DMS153 (cell line): ENCODE measurements at regions not wholly inside any gene's neighbourhood (a gene's known extent, or its start where the extent isn't known, plus 50 kb on each side); places are given as distances from the start of the nearest gene placed in this dataset.

ENCODE experiments used
- DNase-seq: peaks from one replicate; lab custom pipeline; 2025; lab: John Stamatoyannopoulos, UW

DNA sequence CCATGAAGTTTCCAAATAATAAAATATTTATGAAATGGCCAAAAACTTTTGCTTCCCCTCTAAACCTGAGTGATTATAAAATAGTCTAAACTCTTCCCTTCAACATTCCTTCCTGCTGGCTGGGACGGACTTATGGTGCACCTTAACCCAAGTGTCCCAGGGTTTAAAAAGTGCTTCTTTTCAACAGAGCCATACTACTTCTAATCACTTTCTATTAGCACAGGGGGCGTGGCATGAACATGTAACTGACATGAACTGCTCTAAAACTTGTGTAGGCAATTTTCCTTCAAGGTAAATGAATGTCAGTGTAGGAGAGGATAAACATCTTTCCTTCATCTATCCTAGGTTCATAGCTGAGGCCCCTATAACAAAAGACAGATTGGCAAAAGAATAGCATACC, 163.6 kb upstream of the RIMS1 start:
- no peak for DNase-seq

DNA sequence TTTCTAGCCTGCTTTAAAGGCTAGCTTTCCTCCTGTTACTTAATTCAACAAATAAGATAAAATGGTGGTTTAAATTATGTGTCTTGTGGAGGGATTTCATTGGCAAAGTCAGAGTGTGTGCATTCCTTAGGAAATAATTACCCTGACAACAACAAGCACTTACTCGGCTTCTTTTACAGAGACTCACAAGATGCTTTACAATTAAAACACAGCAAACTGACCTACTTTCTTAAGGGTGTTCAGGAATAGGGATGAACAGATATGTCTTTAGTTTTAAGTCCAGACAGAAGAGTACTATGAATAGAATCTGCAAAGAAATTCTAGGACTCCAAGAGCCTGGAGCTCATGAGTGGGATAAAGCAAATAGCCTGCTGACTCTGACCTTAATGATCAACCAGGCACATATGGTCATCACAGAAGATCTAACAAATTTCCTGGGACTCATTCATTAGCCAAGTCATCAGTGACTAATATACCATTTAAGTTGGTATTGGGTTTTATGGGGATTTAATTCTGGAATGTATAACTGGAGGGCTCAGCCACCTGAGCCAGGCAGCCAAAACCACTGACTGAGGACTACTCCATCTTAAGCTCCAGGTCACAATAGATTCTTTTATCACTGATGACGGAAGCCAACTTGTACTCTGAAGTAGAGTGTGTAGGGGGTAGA, 161.8 kb upstream of the RIMS1 start:
- DNase-seq, result no peak

DNA sequence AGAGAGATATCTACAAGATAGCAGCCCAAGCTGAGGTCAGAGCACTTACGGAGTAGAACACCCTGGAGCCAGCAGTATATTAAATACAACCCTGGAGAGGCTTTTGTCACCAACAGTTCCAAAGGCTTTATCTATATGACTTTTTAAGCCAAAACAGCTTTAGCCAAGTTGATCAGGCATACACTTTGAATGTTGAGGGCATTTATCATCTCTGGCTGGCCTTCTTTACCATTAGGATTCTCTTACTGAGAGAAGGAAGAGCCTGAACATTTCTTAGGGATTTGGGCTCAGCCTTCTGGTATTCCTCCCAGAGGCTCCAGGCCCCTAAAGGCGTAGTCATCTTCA, 161.3 kb upstream of the RIMS1 start:
- DNase-seq, result no peak

DNA sequence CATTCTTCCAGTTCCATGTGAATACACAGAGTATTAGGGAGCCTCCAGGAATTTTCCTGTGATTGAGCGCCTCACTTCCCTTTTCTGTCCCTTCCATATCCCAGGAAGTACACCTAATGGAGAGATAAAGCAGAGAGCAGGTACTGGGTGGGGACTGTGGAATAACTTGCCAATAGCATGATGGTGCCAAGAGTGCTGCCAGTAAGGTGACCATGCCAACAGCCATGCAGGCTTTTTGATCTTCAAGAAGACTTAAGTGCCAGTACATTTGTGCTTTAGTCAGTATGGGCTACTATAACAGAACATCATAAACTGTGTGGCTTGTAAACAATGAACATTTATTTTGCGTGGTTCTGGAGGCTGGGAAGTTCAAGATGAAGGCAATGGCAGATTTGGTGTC, 160.2 kb upstream of the RIMS1 start:
- no peak for DNase-seq

DNA sequence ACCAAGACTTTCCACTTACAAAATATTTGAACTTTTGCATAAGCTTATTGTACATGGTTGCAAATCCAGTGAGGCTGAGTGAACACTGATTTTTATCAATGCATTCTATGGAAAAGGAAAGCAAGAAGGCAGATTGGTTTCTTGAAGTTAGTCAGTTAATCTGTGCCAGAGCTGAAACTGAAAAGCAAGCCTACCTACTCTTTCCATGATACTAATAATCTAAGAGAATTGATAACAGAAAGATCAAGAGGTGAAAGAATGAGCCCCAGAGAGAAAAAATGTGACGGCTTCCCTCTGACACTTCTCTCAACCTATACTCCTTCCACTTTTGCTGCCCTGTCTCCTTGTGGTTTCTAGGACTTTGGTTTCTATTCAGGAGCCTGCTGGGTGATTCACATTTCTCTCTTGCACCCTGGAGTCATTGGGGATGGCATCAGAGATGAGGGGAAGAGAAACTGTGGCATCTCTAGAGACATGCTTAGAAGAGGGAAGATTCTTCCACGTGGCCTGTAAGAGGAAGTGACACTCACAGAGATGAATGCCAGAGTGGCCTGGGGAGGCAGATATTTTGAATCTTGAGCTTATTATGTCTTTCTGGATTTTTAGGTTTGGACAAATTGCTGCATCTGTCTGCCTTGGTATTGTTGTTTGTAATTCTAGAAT, 158.6 kb upstream of the RIMS1 start:
- no peak for DNase-seq

DNA sequence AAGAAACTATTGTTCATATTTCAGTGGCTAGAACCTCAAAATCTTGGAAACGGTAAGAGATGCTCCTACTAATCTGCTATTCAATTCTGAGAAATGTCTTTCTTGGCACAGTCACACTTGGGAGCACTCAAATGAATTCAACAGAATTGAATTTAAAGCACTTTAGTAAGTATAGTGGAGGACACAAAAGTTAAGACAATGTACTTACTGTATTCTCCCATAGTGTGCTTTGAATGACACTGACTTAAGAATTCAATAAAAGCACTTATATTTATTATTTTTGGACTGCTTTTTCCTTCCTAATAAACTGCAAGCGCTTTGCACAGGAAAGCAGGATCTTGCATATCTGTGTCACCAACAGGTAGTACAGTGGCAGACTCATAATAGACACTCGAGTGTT, 156.1 kb upstream of the RIMS1 start:
- no peak for DNase-seq

DNA sequence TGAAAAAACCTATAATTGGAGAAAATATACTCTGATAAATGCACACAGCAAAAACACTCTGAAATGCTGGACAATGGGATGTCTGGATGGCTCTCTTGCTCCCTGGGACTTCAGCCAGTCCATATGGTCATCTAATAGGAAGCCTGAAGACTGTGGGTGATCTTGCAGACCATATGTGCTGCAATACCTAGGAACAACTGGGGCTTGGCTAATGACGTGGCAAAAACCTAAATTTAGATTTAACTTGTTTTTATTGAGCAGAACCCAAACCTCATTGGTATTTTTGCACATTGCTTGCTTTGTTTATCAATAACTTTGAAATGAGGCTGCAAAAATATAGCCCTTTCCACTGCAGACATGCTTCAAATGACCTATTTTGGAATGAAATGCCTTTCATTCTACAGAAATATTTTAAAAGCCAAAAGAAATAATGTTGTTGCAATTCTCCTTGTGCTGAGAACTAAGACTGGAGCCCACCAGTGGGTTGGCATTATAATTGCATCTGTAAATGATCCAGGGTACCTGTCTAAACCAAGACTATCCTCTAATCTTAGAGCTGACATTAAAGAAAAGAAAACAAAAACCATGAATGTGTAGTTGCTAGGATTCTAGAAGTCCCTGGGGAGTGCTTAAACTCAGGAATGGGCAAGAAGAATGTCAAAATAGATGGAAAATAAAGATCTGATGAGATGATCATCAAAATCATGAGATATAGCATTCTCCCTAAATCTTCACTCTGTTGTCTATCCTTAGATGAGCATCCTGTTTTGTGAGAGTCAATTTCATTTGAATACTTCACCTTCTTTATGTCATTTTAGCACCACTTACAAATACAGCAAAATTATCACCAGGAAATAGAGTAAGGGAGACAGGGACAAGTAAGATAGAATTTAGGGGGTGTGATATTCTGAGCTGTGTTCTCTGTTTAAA, 152.1 kb upstream of the RIMS1 start:
- DNase-seq, result no peak

DNA sequence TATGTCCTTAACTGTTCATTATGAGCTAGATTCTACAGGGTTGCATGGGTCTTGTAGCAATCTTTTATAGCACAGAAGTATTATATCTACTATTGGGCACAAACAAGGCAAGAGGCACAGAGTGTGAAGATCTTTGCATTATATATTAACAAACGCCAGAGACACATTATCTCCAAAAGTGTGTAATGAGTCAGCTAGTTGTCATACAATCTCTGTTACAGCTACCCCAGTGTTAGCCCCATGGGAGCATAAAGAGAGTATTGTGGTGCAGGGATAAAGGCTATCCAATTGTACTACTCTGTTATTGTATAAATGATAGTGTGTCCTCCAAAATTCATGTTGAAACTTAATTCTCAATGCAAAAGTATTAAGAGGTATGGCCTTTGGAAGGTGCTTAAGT, 148.4 kb upstream of the RIMS1 start:
- DNase-seq, result no peak

DNA sequence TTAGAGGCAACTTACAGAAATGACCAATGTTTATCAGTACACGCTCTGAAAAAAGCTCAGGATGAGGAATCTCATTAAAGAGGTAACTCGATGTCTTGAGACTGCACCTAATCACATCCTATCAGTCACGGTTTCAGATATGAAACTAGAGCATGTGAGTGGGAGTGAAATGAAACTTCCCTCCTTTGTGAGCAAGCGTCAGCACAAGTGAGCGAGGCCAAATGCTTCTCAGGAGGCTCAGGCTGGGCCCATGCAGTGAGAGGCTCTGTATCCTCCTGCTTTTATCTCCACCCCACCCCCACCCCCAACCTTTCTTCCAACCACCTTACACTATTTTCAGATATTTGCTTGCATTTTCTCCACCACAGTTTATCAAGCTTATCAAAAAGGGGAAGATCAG, 140.8 kb upstream of the RIMS1 start:
- DNase-seq, result no peak

DNA sequence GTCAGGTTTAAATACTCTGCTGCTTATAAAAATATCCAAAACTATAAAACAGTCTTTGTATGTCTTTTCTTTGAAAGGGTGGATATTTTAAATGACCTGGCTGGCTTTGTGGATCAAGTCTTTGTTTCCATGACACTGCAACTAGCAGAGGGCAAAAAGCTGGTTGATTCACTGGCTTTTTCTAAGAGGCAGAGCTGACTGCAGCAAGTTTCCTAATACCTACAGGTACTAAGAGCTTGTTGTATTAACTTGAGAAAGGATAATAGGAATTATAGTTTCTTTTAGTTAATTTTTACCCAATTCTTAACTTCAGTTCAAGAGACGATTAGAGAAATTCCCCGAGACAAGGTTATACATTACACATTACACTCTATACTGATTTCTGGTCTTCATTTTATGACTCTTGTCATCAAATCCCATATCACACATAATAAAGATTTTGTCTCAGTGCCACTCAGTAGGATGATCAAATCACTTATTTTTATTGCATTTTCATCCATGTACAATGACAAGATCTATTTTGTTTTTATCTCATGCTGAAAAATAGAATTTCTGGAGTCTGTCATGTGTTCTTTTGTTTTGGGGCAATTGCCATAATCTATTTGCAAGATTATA, 120.1 kb upstream of the RIMS1 start:
- DNase-seq, result no peak

DNA sequence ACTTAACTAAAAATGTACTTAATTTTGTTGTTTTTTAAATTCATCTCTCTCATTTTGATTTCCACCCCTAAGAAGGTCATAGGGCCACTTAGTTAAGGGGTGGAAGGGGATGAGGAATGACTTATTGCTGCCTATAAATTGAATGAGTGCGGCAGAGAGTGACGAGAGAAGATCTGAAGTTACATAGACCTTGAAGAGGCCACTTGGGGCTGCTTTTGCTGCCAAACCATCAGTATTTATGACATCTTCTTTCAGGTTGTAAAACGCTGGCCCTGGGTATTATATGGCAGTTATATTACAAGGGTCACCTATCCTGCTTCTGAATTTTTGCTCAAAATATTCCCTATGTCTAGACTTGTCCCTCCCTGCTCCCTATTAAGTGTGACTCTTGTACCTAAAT, 119.6 kb upstream of the RIMS1 start:
- no peak for DNase-seq

DNA sequence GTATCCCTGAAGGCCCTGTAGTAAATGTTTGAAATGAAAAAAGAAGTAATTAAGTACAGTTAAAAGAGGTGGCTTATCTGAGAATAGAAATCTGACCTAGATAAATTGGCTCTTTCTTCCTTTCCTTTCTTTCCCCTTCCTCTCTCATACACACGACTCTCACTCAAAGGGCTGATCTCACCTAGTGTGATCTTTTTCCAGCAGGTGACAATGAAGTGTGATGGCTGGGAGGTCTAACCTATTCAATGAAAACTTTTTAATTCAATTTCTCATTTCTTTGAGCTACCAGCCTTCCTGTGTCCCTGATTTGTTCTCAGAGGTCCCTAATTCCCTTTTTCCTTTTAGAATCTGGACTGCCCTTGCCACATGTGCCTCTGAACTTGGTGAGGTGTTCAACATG, 118.0 kb upstream of the RIMS1 start:
- DNase-seq, result no peak

DNA sequence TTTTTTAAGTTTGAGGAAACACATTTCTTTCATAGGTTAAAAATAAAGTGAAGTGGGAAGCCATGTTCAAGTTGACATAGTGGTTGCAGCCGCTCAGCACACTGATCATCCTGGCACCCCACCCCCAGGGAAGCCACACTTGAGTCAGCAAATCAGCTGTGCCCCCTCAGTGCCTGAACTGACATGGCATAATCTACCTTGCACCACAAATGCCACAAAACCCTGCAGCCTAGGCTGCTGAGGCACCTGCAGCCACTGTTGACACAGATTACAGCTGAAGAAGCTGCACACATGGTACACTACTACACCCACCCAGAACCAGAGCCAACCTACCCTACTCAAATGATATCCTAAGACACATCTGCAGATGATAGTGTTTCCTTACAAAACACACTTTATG, 77.5 kb upstream of the RIMS1 start:
- no peak for DNase-seq

DNA sequence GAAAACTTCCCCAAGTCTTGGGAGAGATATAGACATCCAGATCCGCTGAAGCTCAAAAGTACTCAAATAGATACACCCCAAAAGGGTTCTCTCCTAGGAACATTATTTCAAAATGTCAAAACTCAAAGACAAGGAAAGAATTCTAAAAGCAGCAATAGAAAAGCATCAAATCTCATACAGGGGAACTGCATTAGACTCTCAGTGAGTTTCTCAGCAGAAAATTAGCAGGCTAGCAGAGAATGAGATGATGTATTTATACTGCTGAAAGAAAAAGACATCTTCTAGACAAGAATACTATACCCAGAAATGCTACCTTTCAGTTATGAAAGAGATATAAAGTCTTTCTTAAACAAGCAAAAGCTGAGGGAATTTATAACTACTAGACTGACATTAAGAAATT, 75.5 kb upstream of the RIMS1 start:
- no peak for DNase-seq

DNA sequence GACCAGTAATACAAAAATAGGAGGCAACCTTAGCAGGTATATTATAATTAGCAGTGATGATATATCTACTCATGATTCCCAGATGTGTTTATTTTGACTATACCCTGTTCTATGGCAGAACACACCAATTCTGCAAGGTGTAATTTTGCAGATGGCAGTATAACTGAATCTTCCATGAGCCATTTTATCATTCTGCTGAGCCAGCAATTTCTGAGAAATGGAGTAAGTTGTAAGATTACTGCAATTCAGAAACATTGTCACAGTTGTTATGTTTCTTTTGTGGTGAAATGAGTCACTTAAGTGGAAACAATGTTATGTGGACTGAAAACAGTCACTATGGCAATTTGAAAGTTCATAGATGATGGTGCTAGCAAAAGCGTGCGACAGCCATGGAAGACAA, 63.7 kb upstream of the RIMS1 start:
- no peak for DNase-seq

DNA sequence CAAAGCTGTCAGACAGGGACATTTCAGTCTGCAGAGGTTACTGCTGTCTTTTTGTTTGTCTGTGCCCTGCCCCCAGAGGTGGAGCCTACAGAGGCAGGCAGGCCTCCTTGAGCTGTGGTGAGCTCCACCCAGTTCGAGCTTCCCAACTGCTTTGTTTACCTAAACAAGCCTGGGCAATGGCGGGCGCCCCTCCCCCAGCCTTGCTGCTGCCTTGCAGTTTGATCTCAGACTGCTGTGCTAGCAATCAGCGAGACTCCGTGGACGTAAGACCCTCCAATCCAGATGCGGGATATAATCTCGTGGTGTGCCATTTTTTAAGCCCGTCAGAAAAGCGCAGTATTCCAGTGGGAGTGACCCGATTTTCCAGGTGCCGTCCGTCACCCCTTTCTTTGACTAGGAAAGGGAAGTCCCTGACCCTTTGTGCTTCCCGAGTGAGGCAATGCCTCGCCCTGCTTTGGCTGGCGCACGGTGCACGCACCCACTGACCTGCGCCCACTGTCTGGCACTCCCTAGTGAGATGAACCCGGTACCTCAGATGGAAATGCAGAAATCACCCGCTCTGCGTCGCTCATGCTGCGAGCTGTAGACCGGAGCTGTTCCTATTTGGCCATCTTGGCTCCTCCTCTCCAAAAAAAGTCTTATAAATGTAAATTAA, 54.1 kb upstream of the RIMS1 start:
- DNase-seq, result peak; percentile 24
